OCI-LY1 (cell line): ENCODE measurements at regions not wholly inside any gene's neighbourhood (a gene's known extent, or its start where the extent isn't known, plus 50 kb on each side); places are given as distances from the start of the nearest gene placed in this dataset.

Experiments
- CTCF ChIP-seq: fragments of 200-600 bp; sonication (generic), shearing (Covaris generic); IDR thresholded peaks from 2 replicates; pipeline ENCODE4 v1.5.1; 2017; ENCODE audit warnings: mild to moderate bottlenecking, antibody characterized with exemption, low read length, moderate library complexity, mixed read lengths
- EZH2 ChIP-seq: fragments of 200-600 bp; sonication (generic), shearing (Covaris generic); IDR thresholded peaks from 2 replicates; pipeline ENCODE4 v1.8.0; 2017; ENCODE audit warnings: borderline replicate concordance, mixed run types, mild to moderate bottlenecking, antibody characterized with exemption, low read length, moderate library complexity, mixed read lengths

DNA sequence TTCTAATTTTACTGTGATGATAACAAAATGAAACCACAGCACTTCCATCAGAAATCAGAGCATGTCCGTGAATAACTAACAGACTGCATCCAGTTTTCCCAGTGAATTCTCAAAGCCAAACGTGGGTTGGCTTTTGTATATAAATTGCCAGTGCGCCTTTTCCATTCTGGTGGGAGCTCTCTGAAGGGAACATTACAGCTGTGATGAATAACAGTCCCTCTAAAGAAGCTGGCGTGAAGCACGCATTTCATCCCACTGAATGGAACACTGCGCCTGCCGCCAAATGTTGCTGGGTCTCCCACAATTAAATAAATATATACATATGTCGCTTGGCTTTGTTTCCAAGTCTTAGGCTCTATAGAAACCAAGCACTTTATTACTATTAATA is 113.0 kb upstream of the PFN2 start:
- TF ChIP-seq CTCF (no peak), EZH2 (no peak)
